GM06990 (cell line): ENCODE measurements at regions not wholly inside any gene's neighbourhood (a gene's known extent, or its start where the extent isn't known, plus 50 kb on each side); places are given as distances from the start of the nearest gene placed in this dataset.

Experiments
- DNase-seq: peaks from one replicate; pipeline ENCODE4 v3.0.0-alpha.2; 2011; ENCODE audit not compliant: insufficient read length; ENCODE audit errors: extremely low read depth
- H3K27me3 ChIP-seq: replicated peaks from 2 replicates; pipeline ENCODE4 v1.6.0; 2011; ENCODE audit warnings: low read length; ENCODE audit not compliant: control insufficient read depth, insufficient read depth
- H3K36me3 ChIP-seq: 2 replicates; pipeline ENCODE4 v1.5.1; 2011; ENCODE audit warnings: low read length; ENCODE audit not compliant: control insufficient read depth, insufficient read depth
- H3K4me3 ChIP-seq: replicated peaks from 2 replicates; pipeline ENCODE4 v1.5.1; 2011; ENCODE audit warnings: low read depth, mild to moderate bottlenecking, control low read depth, low read length
- TF ChIP-seq, protein P1 (sequence below): IDR thresholded peaks from 2 replicates; pipeline ENCODE4 v1.5.1; 2011; ENCODE audit warnings: low read length, control low read depth, mild to moderate bottlenecking, inconsistent platforms; ENCODE audit not compliant: insufficient read depth, poor library complexity, severe bottlenecking

GRCh38 chr6:168773788-168774187 lies 332.8 kb downstream of the SMOC2 start:
- Histone ChIP-seq H3K36me3 (no peaks in the 10 kb centered on the region), H3K4me3 (no peak overlapping the region), H3K27me3 (no peaks in the 10 kb centered on the region)
- no peak for DNase-seq
- TF ChIP-seq, protein P1, sequence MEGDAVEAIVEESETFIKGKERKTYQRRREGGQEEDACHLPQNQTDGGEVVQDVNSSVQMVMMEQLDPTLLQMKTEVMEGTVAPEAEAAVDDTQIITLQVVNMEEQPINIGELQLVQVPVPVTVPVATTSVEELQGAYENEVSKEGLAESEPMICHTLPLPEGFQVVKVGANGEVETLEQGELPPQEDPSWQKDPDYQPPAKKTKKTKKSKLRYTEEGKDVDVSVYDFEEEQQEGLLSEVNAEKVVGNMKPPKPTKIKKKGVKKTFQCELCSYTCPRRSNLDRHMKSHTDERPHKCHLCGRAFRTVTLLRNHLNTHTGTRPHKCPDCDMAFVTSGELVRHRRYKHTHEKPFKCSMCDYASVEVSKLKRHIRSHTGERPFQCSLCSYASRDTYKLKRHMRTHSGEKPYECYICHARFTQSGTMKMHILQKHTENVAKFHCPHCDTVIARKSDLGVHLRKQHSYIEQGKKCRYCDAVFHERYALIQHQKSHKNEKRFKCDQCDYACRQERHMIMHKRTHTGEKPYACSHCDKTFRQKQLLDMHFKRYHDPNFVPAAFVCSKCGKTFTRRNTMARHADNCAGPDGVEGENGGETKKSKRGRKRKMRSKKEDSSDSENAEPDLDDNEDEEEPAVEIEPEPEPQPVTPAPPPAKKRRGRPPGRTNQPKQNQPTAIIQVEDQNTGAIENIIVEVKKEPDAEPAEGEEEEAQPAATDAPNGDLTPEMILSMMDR = no peak

DNA sequence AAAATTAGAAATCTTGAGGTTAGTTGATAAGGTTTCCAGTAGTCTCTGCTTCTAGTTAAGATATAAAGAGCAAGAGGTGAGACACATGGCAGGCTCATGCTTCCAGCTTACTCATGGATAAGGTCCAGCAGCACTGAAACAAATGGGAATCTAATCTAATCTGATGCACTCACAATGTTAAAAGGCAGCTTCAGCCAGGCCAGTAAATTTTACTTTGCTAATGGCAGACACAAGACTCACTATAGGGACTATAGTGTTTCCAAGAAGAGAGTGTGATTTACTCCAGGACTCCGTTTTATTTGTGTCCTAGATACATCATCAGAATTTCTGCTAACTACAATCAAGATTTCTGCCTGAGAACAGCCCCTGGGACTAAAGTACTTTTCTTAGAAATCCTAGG lies 324.8 kb downstream of the SMOC2 start:
- TF ChIP-seq, protein P1 = no peak
- Histone ChIP-seq H3K27me3 (no peaks in the 10 kb centered on the region), H3K4me3 (no peak overlapping the region), H3K36me3 (no peaks in the 10 kb centered on the region)
- DNase-seq = no peak

GRCh38 chr6:168756009-168756634 lies 315.1 kb downstream of the SMOC2 start:
- TF ChIP-seq, protein P1 = no peak
- Histone ChIP-seq H3K4me3 (no peak overlapping the region), H3K36me3 (no peaks in the 10 kb centered on the region), H3K27me3 (no peaks in the 10 kb centered on the region)
- no peak for DNase-seq

DNA sequence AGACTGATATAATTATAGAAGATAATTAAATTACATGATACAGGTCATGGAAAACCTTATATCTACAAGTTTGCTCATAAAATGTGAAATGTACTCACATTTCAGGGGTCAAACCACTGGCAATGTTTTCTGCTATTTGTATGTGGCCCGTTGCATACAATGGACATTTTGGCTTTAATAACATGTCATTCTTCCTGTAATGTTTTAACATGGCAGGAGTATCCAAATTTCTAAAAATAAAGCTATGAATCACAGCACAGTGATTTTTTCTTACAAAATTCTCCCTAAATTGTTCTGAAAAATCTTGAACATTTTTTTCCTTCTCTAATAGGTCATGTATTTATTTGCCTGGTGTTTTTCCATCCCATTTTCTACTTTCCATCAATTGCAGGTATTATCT lies 305.7 kb downstream of the SMOC2 start:
- H3K4me3 ChIP-seq = no peak overlapping the region
- H3K36me3 ChIP-seq = no peaks in the 10 kb centered on the region
- TF ChIP-seq, protein P1 = no peak
- no peaks in the 10 kb centered on the region for H3K27me3 ChIP-seq
- DNase-seq = no peak

GRCh38 chr6:168746013-168746412 lies 305.0 kb downstream of the SMOC2 start:
- Histone ChIP-seq H3K36me3 (no peaks in the 10 kb centered on the region), H3K27me3 (no peaks in the 10 kb centered on the region), H3K4me3 (no peak overlapping the region)
- DNase-seq = no peak
- TF ChIP-seq, protein P1 = no peak

GRCh38 chr6:168744861-168745260 lies 303.9 kb downstream of the SMOC2 start:
- H3K36me3 ChIP-seq = no peaks in the 10 kb centered on the region
- no peak overlapping the region for H3K4me3 ChIP-seq
- H3K27me3 ChIP-seq = no peaks in the 10 kb centered on the region
- DNase-seq = no peak
- TF ChIP-seq, protein P1 = no peak
